HCT116 (cell line): ENCODE measurements at regions not wholly inside any gene's neighbourhood (a gene's known extent, or its start where the extent isn't known, plus 50 kb on each side); places are given as distances from the start of the nearest gene placed in this dataset.

Source experiments
- ATAC-seq: fragments of 200-7000 bp; cut with Tn5 transposase; 2 replicates; pipeline ENCODE4 v1.9.1; 2020; ENCODE audit warnings: mild to moderate bottlenecking, moderate library complexity
- BruUV-seq: library from RNA; stranded (reverse); fragments of 400-500 nt; replicated peaks from 2 replicates; lab custom pipeline; 2021; lab: Mats Ljungman, UMichigan
- CTCF ChIA-PET: fragments of 300-600 bp; sonication (Branson Sonifier 250); formaldehyde crosslinking; loops from one replicate; lab custom pipeline; 2021; ENCODE audit warnings: antibody characterized with exemption; lab: Charles Lee
- POLR2A ChIA-PET: fragments of 300-600, 350-600 bp; sonication (Branson Sonifier 250); formaldehyde crosslinking; loops from one replicate; lab custom pipeline; 2021; ENCODE audit warnings: antibody characterized with exemption; lab: Charles Lee
- RAD21 ChIA-PET, 2 experiments: fragments of 300-600 bp; sonication (Branson Sonifier 250); formaldehyde crosslinking; loops; one replicate each; lab custom pipeline; 2023; ENCODE audit warnings: low total read pairs in 2 of 2; ENCODE audit not compliant: uncharacterized antibody in 2 of 2, unreplicated experiment in 2 of 2, low non-redundant PET in 1 of 2; lab: Charles Lee
- DNase-seq: peaks from one replicate; pipeline ENCODE4 v3.0.0-alpha.2; 2010; ENCODE audit warnings: low read depth, low spot score
- H2AFZ ChIP-seq: fragments of 200-600 bp; shearing (Covaris generic), sonication (generic); 2 replicates; pipeline ENCODE4 v1.6.1; 2017; ENCODE audit warnings: low read depth, mixed run types, mixed read lengths, antibody characterized with exemption, low read length; ENCODE audit not compliant: poor library complexity, severe bottlenecking
- H3K27ac ChIP-seq: 2 replicates; pipeline ENCODE4 v1.5.1; 2012; ENCODE audit warnings: low read depth, low read length
- H3K27me3 ChIP-seq: fragments of 200-600 bp; sonication (generic); 2 replicates; pipeline ENCODE4 v1.6.1; 2016; ENCODE audit warnings: mixed run types, low read length, mixed read lengths; ENCODE audit not compliant: insufficient read depth
- H3K36me3 ChIP-seq, 2 experiments: fragments of 200-500 bp in 1 of 2; fragments of 200-600 bp in 1 of 2; sonication (Bioruptor generic) in 1 of 2; sonication (generic) in 1 of 2; 2 replicates each; pipeline versions ENCODE4 v1.5.1 to v1.6.1; 2014 to 2016; ENCODE audit warnings: low read length in 2 of 2, inconsistent platforms in 1 of 2, mixed read lengths in 1 of 2, mixed run types in 1 of 2; ENCODE audit not compliant: insufficient read depth in 2 of 2, control insufficient read depth in 1 of 2
- H3K4me1 ChIP-seq, 2 experiments: fragments of 200-600 bp in 1 of 2; sonication (generic) in 1 of 2; 2 replicates each; pipeline versions ENCODE4 v1.5.1 to v1.6.1; 2012 to 2017; ENCODE audit warnings: low read length in 2 of 2, inconsistent platforms in 1 of 2, mild to moderate bottlenecking in 1 of 2, mixed read lengths in 1 of 2, mixed run types in 1 of 2, moderate library complexity in 1 of 2; ENCODE audit not compliant: insufficient read depth in 2 of 2, control insufficient read depth in 1 of 2
- H3K4me2 ChIP-seq: fragments of 200-600 bp; sonication (generic); 2 replicates; pipeline ENCODE4 v1.6.1; 2017; ENCODE audit warnings: mixed run types, low read length, mixed read lengths
- H3K4me3 ChIP-seq, 2 experiments: fragments of 200-600 bp in 1 of 2; sonication (generic) in 1 of 2; replicated peaks in 1 of 2; 2 replicates each; pipeline ENCODE4 v1.5.1; 2011 to 2016; ENCODE audit warnings: low read length in 2 of 2, control low read depth in 1 of 2, low read depth in 1 of 2, mild to moderate bottlenecking in 1 of 2, mixed read lengths in 1 of 2, mixed run types in 1 of 2
- H3K79me2 ChIP-seq: fragments of 200-600 bp; sonication (generic); 2 replicates; pipeline ENCODE4 v1.6.1; 2017; ENCODE audit warnings: mild to moderate bottlenecking, mixed run types, low read length, moderate library complexity, mixed read lengths; ENCODE audit not compliant: insufficient read depth
- H3K9ac ChIP-seq: fragments of 200-600 bp; sonication (generic); 2 replicates; pipeline ENCODE4 v1.6.1; 2016; ENCODE audit warnings: low read length, mixed read lengths
- H3K9me2 ChIP-seq: fragments of 200-600 bp; sonication (generic), shearing (Covaris generic); 2 replicates; pipeline ENCODE4 v1.6.1; 2017; ENCODE audit warnings: mixed run types, mild to moderate bottlenecking, moderate library complexity; ENCODE audit not compliant: insufficient read depth
- H3K9me3 ChIP-seq, 2 experiments: fragments of 200-500 bp in 1 of 2; fragments of 200-600 bp in 1 of 2; sonication (Bioruptor generic) in 1 of 2; sonication (generic) in 1 of 2; 2 replicates each; pipeline ENCODE4 v1.6.1; 2014 to 2017; ENCODE audit warnings: low read length in 2 of 2, mixed read lengths in 2 of 2, inconsistent platforms in 1 of 2, low read depth in 1 of 2, mild to moderate bottlenecking in 1 of 2, mixed run types in 1 of 2, moderate library complexity in 1 of 2; ENCODE audit not compliant: control insufficient read depth in 1 of 2, insufficient read depth in 1 of 2
- H4K20me1 ChIP-seq: fragments of 200-600 bp; sonication (generic), shearing (Covaris generic); 2 replicates; pipeline ENCODE4 v1.6.1; 2017; ENCODE audit warnings: mixed run types, mild to moderate bottlenecking, moderate library complexity; ENCODE audit not compliant: insufficient read depth
- CBX3 ChIP-seq: IDR thresholded peaks from 2 replicates; pipeline ENCODE4 v1.6.1; 2012; ENCODE audit warnings: low read depth
- EZH2 ChIP-seq: fragments of 200-600 bp; sonication (generic); IDR thresholded peaks from 2 replicates; pipeline ENCODE4 v1.6.1; 2017; ENCODE audit warnings: antibody characterized with exemption, mixed run types
- EZH2phosphoT487 ChIP-seq: fragments of 200-600 bp; IDR thresholded peaks from 2 replicates; pipeline ENCODE4 v1.6.1; 2018; ENCODE audit warnings: antibody characterized with exemption, borderline replicate concordance
- FOSL1 ChIP-seq: IDR thresholded peaks from 2 replicates; pipeline ENCODE4 v1.6.1; 2012; ENCODE audit warnings: low read depth
- POLR2AphosphoS5 ChIP-seq: IDR thresholded peaks from 2 replicates; pipeline ENCODE4 v1.6.1; 2011; ENCODE audit warnings: mild to moderate bottlenecking, low read depth, low read length, moderate library complexity
- SP1 ChIP-seq: IDR thresholded peaks from 2 replicates; pipeline ENCODE4 v1.6.1; 2012; ENCODE audit warnings: low read depth
- SRF ChIP-seq: IDR thresholded peaks from 2 replicates; pipeline ENCODE4 v1.6.1; 2012; ENCODE audit warnings: low read depth
- TCF7L2 ChIP-seq: IDR thresholded peaks from 2 replicates; pipeline ENCODE4 v1.7.0; 2011; ENCODE audit warnings: borderline replicate concordance, inconsistent platforms; ENCODE audit not compliant: insufficient read depth, insufficient read length; ENCODE audit errors: extremely low read depth
- YY1 ChIP-seq: IDR thresholded peaks from 2 replicates; pipeline ENCODE4 v1.6.1; 2011; ENCODE audit warnings: low read length, low read depth, moderate library complexity, mild to moderate bottlenecking; ENCODE audit not compliant: insufficient replicate concordance; ENCODE audit errors: extremely low read depth
- ZFX ChIP-seq: fragments of 450-650 bp; IDR thresholded peaks from 2 replicates; pipeline ENCODE4 v1.6.1; 2017
- ZNF274 ChIP-seq: fragments of 200-500 bp; sonication (Bioruptor generic); IDR thresholded peaks from 2 replicates; pipeline ENCODE4 v1.6.1; 2014; ENCODE audit warnings: mild to moderate bottlenecking, low read depth, low read length, inconsistent platforms
- intact Hi-C: fragments of 100-400 bp; cut with micrococcal nuclease; formaldehyde crosslinking; loops from 2 replicates; pipeline ENCODE4 v1.10.0; 2022
- TF ChIP-seq, protein P1 (sequence below): IDR thresholded peaks from 2 replicates; pipeline ENCODE4 v1.6.1; 2012; ENCODE audit warnings: low read depth
- TF ChIP-seq, protein P2 (sequence below): IDR thresholded peaks from 2 replicates; pipeline ENCODE4 v1.6.1; 2012
- TF ChIP-seq, protein P3 (sequence below): IDR thresholded peaks from 2 replicates; pipeline ENCODE4 v1.6.1; 2011; ENCODE audit warnings: mild to moderate bottlenecking, low read length, moderate library complexity; ENCODE audit not compliant: insufficient replicate concordance; ENCODE audit errors: extremely low read depth

DNA sequence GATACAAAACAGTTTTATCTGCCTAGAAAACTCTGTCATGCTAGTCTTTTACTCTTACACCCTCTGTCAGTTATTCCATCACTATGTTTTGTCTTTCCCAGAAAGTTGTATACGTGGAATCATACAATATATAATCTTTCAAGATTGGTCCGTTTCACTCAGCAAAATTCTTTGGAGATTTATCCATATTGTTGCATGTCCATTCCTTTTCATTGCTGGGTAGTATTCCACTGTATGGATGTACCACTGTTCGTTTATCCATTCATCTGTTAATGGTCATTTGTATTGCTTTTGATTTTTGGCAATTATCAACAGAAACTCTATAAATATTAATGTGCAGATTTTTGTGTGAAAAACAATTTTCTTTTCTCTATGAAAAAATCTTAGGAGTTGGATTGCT is 63.1 kb downstream of the GLUD2 start (continued):
- TF ChIP-seq, protein P1, sequence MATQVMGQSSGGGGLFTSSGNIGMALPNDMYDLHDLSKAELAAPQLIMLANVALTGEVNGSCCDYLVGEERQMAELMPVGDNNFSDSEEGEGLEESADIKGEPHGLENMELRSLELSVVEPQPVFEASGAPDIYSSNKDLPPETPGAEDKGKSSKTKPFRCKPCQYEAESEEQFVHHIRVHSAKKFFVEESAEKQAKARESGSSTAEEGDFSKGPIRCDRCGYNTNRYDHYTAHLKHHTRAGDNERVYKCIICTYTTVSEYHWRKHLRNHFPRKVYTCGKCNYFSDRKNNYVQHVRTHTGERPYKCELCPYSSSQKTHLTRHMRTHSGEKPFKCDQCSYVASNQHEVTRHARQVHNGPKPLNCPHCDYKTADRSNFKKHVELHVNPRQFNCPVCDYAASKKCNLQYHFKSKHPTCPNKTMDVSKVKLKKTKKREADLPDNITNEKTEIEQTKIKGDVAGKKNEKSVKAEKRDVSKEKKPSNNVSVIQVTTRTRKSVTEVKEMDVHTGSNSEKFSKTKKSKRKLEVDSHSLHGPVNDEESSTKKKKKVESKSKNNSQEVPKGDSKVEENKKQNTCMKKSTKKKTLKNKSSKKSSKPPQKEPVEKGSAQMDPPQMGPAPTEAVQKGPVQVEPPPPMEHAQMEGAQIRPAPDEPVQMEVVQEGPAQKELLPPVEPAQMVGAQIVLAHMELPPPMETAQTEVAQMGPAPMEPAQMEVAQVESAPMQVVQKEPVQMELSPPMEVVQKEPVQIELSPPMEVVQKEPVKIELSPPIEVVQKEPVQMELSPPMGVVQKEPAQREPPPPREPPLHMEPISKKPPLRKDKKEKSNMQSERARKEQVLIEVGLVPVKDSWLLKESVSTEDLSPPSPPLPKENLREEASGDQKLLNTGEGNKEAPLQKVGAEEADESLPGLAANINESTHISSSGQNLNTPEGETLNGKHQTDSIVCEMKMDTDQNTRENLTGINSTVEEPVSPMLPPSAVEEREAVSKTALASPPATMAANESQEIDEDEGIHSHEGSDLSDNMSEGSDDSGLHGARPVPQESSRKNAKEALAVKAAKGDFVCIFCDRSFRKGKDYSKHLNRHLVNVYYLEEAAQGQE, result no peak

DNA sequence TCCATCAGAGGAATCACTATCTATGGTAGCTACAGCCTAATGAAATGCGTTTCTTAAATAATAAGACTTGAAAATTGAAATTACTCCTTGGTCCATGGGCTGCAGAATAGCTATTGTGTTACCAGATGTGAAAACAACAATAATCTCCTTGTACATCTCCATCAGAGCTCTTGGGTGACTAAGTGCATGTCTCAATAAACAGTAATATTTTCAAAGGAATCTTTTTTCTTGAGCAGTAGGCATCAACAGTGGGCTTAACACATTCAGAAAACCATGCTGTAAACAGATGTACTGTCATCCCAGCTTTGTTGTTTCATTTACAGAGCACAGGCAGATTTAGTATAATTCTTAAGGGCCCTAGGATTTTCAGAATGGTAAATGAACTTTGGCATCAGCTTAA is 67.3 kb downstream of the GLUD2 start:
- Histone ChIP-seq H3K79me2 (no peaks in the 10 kb centered on the region), H3K9me3 (no peaks in the 10 kb centered on the region), H3K4me3 (no peak overlapping the region), H3K4me1 (no peaks in the 10 kb centered on the region), H2AFZ (no peak overlapping the region), H3K36me3 (no peaks in the 10 kb centered on the region), H4K20me1 (no peaks in the 10 kb centered on the region), H3K9ac (no peak overlapping the region), H3K27me3 (no peaks in the 10 kb centered on the region), H3K27ac (no peak overlapping the region), H3K9me2 (no peaks in the 10 kb centered on the region), H3K4me2 (no peak overlapping the region)
- intact Hi-C loops, result no loop called here
- ChIA-PET RAD21 (no interaction called here), CTCF (no interaction called here), POLR2A (no interaction called here)
- TF ChIP-seq CBX3 (no peak), EZH2phosphoT487 (no peak), ZFX (no peak), EZH2 (no peak), ZNF274 (no peak), FOSL1 (no peak), SRF (no peak), SP1 (no peak), TCF7L2 (no peak), YY1 (no peak), POLR2AphosphoS5 (no peak)
- TF ChIP-seq, protein P2, sequence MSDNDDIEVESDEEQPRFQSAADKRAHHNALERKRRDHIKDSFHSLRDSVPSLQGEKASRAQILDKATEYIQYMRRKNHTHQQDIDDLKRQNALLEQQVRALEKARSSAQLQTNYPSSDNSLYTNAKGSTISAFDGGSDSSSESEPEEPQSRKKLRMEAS, result no peak
- TF ChIP-seq, protein P3, sequence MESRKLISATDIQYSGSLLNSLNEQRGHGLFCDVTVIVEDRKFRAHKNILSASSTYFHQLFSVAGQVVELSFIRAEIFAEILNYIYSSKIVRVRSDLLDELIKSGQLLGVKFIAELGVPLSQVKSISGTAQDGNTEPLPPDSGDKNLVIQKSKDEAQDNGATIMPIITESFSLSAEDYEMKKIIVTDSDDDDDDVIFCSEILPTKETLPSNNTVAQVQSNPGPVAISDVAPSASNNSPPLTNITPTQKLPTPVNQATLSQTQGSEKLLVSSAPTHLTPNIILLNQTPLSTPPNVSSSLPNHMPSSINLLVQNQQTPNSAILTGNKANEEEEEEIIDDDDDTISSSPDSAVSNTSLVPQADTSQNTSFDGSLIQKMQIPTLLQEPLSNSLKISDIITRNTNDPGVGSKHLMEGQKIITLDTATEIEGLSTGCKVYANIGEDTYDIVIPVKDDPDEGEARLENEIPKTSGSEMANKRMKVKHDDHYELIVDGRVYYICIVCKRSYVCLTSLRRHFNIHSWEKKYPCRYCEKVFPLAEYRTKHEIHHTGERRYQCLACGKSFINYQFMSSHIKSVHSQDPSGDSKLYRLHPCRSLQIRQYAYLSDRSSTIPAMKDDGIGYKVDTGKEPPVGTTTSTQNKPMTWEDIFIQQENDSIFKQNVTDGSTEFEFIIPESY, result no peak
- no TSS peak for BruUV-seq
- DNase-seq (no peak), ATAC-seq (no peak)
